Stimulated activated CD4-positive, alpha-beta T cell treated with anti-CD3 and anti-CD28 coated beads, Interleukin-1b, Interleukin-23, amount 100 ng/mL, for 1 hour (primary cell): ENCODE measurements at regions not wholly inside any gene's neighbourhood (a gene's known extent, or its start where the extent isn't known, plus 50 kb on each side); places are given as distances from the start of the nearest gene placed in this dataset.

Experiments used
- DNase-seq, 2 donors: peaks; one replicate each; pipeline ENCODE4 v3.0.0-alpha.2; 2020; ENCODE audit warnings: low read depth in 2 of 2

DNA sequence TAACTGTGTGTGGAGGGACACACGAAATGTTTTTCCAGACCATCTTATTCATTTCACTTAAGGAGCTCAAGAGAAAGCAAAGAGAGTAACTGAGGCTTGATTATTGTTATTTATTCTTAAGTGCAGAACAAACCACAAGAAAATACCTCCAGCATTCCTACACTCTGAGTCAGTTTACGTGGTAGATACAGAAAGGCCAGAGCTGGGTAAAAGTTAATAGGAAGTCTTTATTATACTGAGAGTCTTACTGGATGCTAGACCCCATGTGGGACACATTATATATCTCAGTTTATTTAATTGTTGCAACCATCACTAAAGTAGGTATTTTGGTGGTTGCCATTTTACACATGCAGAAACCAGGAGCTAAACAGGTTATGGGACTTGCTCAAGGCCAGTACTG is 261.4 kb upstream of the POU2AF2 start:
- DNase-seq, result no peak

DNA sequence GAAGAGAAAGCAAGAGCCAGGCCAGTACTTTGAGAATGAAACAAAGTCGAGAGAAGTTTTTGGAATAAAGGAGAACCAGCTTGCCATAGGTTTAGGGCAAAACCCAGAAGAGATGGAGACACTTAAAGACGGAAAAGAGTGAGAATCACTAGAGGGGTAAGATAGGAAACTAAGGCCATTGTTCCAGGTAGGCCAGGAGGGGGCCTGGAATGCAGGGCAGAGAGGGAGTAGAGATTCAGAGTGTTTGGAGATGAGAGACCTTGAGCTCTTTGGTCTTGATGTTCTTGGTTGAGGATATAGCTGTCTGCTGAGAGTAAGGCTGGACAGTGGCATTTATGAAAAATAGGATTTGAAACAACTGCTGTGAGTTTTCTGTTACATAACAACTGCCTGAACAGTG is 263.3 kb upstream of the POU2AF2 start:
- no peak for DNase-seq

DNA sequence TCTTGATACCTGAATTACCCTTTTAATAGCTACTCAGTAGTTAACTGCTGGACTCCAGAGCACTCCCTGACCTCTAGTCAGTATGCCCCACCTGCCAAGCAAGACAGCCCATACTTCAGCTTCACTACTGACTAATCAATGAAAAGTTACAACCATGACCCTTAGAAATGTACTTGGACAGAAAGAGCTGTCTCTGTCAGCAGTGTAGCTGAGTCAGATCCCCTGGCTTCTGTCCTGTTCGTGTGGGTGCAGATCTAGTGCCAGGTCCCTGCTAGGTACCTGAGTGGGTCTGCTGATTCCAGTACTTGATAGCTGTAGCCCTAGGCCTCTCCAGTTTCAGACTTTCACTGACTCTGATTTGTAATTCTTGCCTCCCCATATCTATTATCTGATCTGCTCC is 265.8 kb upstream of the POU2AF2 start:
- DNase-seq, result no peak

DNA sequence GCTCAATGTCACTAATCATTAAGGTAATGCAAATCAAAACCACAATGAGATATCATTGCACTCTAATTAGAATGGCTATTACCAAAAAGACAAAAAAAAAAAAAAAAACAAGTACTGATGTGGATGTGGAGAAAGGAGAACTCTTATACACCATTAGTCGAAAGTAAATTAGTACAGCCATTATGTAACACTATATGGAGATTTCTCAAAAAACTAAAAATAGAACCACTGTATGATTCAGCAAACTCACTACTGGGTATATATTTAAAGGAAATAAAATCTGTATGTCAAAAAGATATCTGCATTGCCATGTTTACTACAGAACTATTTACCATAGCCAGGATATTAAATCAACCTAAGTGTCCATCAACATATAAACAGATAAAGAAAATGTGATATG is 265.4 kb upstream of the ARHGAP20 start:
- DNase-seq, result no peak

DNA sequence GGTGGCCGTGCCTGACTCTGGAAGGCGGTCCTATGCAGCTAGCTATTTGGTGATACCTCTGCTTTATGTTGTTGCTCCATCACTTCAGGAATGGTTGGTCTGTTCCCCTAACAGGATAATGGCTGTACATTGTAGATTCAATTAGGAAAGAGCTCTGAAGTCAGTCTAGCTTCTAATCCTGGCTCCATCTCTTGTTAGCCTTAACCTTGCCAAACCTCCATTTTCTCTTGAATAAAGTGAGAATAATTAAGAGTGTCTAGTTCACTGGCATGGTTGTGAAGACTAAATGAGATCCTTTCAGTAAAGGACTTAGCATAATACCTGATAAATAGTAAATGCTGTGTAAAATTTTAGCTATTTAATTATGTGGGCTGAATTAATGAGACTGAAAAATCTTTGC is 262.5 kb upstream of the ARHGAP20 start:
- DNase-seq, result no peak

DNA sequence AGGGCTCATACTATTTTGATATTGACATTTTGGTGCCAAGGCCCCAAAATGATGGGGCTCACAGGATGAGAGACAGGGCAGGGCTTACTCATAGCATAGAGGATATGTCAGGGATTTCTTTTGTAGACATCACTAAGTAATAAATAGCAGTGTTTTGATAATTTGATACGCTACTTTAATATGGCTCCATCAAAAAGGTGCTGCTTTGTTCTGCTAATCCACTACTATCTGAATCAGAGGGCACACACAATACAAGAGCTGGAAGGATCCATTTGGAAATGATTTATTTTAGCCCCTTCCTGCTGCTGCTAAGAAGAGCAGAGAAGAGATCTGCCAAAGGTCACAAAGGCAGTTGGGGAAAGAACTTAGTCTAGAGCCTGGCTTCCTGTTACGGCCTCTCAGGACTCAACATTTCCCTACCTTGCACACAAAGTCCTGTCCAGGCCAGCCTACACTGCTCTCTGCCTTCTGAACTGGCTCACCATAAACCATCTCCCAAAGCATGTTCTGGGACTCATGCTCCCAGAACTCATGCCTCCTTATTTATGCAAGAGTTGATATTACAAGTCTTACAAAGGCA is 261.3 kb upstream of the ARHGAP20 start:
- DNase-seq, result no peak

DNA sequence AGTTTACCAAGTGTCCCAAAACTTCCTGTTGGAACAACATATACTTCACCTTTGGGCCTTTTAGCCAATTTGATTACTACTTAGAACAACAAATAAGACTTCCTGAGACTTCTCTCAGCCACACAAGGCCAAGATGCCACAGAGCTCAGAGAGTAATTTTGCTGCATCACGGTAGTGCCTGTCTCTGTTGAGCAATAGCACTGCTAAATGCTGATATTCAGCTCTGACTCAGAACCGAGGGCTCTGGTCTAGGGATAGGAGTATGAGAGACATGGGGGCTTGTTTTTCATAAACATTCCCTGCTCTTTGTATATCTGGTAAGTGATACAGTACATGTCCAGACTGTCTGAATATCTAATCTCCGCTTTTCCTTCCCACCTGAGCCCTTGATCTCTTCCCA is 260.4 kb upstream of the ARHGAP20 start:
- DNase-seq, result no peak

DNA sequence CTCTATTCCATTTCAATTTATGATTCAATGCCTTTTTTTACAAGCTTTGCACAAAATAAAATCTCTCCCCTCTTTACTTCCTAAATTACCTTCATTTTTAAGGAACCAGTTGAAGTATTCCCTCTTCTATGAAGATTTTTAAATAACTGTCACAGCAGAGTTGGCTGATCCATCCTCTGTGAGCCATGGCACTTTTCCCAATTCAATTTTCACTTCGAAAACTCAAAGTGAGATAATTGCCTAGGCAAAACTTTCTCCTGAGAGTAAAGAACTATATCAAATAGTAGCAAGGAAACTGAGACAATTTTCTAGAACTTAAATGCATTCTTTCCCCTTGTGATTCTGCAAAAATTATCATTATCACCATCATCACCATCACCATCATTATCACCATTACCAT is 259.9 kb upstream of the ARHGAP20 start:
- DNase-seq, result no peak

DNA sequence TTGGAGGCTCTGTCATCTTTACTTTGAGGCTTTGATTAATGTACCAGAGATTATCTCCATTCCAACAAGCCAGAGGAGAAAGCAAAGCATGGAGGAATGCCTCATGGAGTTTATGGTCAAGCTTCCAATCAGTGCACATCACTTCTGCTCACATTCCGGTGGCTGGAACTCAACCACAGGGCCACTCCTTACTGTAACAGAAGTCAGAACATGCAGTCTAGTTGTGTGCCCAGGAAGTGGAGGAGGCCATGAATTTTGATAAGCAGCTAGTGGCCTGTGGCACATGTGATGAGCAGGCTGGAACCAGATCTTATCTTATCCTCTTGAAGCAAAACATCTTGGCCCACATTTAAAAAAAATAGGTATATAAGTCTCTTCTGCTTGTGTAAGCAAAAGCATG is 258.9 kb upstream of the ARHGAP20 start:
- no peak for DNase-seq

DNA sequence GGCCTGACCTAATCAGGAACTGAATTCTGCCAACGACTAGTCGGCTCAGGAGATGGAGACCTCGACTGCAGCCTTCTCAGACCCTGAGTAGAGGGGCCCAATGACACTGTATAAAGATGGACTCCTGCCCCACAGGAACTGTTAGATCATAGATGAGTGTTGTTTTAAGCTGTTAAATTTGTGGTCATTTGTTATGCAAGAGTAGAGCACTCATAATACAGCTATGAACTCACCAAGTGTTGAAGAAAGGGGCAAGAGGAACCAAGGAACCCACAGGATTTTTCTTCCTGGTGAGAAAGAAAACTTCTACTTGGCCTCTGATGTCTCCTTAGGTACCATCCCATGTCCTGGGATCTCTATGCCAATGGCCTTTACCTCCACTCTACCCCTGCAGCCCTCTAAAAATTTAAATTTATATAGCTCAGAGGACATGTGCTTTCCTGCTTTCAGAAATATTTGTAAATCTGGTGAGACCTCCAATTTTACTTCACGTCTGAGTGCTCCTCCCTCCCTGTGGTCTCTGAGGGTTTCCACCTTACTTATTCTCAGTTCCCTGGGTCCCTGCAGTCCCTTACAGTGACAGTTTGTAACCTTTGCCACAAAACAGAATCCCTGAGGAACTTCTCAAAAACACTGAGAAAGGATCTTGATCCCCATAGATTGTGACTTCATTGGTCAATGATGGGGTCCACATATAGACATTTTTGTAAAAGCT is 256.3 kb upstream of the ARHGAP20 start:
- no peak for DNase-seq

DNA sequence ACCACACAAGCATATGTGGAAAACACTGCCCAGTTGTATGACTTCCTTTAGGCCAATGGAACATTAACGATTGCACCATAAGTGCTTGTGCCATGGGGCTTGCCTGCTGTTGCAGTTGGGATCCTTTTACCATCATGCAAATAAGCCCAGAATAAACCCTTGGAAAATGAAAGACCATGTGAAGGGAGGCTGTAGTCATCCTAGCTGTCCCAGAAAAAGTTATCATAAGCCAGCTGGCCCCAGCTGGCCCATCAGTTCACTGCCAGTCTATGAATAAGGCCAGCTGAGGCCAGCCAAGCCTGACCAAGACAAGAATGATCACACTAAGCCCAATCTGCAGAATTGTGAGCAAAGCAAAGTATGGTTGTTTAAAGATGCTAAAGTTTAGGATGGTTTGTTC is 253.9 kb upstream of the ARHGAP20 start:
- DNase-seq, result no peak

DNA sequence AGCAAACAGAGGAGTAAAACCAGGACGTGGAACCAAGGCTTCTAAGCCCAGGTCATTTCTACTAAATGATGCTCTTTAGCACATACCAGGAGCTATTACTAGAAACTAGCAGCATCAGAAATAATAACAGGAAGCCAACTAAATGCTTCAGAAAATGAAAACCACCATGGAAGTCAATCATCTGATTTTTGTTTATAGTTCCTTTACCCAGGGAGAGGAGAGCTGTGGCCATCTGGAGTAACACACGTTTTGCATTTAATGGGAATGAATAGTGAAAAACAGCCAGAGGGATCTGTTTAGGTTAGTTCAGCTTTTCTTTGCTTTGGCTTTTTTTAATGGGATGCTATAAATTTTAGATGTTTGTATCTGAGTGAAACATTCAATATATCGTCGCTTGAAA is 250.7 kb upstream of the ARHGAP20 start:
- DNase-seq, result no peak

DNA sequence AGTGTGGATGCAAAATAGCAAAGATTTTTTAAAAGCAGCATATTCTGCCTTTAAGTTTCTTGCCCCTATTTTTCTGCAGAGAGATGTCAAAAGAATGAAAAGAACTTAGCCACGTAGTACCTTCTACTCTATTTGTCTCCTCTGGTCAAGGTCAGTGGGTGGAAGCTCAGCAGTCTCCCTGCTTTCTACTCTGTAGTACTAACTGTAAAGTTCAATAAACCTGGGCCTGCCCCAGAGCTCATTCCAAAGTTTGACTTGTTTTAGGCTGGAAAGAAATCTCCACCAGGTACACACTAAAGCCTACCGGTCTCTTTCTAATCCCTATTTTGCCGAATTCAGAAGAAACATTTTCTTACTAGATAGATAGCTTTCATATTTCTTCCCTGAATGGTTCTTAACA is 247.9 kb upstream of the ARHGAP20 start:
- no peak for DNase-seq

DNA sequence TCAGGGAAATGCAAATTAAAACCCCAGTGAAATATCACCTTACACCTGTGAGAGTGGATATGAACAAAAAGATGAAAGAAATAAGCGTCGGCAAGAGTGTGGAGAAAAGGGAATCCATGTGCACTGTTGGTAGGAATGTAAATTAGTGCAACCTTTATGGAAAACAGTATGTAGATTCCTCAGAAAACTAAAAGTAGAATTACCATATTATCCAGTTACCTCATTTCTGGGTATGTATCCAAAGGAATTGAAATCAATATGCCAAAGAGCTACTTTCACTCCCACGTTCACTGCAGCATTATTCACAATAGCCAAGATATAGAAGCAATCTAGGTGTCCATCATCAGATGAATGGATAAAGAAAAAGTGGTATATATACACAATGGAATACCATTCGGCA is 246.0 kb upstream of the ARHGAP20 start:
- DNase-seq, result no peak

DNA sequence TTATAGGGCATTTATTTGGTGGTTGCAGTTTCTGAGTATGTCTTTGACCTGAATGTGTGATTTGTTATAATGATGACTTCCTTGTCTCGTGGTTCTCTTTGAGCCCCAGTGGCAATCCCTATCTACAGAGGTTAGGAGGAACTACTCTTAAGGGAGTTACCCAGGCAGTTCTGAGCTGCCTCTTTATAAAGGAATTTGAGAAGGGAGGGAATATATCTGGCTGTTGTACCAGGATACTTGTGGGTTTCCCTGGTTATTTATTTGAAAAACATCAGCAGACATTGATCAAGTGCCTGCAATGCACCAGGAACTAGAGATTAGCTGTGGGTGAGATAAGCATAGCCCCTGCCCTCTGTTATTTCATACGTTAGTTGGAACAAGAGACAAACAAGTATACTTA is 243.5 kb upstream of the ARHGAP20 start:
- DNase-seq, result no peak

DNA sequence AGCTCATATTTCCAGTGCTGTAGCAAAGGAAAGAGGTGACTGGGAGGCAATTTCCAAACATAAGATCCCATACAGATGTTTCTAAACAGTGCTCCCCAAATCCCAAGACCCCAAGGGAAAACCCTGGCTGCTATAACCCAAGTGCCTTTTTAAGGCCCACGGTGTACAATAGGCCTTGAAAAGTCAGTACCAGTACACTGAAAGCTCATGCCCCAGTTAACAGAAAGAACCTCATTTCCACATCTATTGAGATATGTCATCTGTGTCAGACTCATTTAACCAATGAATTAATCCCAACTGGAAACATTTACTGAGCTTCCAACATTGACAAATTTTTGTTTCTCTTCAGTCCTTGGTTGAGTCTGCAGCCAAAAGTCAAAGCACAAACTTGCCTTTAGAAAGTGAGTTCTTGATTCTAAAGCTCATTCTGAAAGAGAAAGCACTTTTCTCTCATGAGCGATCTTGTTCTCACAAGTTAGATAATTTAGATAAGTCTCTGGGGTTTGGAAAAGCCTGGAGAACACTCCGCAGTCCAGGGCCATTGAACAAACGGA is 239.8 kb upstream of the ARHGAP20 start:
- no peak for DNase-seq

DNA sequence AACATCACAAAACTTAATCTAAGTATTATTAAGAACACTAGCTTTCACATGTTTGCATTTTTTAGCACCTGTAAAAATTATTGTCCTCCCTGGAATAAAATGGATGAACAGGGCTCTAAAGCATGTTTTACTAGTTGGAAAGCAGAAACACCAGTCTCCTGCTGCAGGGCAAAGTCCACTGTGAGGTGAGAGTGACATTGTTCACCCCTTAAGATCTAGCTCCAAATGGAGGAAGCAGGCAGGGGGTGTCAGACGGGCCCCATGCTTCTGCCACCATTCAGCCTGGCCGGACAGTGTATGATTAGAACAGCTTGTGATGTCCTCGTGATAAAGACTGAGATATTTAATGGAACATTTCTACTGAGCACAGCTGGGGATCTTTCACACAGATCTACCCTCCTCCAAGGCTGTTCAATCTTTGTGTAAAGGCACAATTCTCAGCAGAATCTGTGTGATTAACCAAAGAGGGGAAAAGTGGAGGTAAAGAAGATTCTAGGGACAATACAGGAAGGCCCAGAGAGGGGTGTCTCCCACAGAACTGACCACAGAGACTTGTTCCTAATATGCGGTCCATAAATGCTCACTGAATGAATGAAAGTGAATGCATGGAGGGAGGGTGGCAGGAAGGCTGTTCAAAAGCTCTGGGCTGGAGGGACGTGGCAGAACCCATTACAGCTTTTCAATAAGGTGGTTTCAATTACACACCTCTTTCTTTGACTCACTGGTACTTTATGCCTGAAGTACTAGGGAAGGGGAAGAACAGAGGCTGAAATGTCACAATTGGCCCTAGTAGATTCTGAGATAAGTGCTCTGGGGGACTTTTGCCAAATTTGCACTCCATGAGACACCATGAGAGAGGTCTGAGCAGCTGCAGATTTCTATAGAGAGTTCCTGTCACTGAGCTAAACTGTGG is 239.1 kb upstream of the ARHGAP20 start:
- no peak for DNase-seq

DNA sequence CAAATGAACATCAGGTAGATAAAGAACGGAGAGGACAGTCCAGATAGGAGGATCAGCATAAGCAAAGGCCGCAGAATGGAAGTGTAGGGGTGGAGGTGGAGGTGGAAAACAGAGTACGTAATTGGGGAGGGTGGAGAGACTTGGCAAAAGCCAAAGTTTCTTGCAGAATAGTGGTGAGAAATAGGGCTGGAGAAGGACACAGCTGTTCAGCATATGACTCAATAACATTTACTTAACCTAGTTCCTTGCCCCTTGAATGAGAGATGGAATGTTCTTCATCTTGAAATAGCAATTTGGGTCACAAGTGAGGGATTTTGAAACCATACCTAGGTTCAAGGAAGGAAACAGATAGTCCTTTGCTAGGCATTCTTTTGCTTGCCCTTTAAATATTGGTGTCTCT is 235.9 kb upstream of the ARHGAP20 start:
- DNase-seq, result no peak

DNA sequence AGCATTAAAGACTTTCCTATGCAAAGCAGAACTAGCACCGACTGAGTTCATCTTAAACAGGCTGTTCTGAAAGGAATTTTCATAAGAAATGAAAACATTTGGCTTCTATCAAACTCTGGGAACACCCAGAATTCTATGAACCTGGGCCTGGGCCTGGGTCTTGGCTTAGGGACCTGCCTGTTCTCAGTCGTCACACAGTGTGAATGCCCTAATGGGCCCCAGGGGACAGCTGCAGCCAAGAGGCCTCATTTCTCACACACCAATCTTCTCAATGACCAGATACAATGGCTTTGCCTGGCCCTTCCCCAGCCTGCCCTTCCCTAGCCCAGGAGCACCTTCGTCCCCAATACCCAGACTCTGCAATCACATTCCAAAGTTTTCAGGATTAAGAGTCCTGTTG is 234.9 kb upstream of the ARHGAP20 start:
- DNase-seq, result no peak

DNA sequence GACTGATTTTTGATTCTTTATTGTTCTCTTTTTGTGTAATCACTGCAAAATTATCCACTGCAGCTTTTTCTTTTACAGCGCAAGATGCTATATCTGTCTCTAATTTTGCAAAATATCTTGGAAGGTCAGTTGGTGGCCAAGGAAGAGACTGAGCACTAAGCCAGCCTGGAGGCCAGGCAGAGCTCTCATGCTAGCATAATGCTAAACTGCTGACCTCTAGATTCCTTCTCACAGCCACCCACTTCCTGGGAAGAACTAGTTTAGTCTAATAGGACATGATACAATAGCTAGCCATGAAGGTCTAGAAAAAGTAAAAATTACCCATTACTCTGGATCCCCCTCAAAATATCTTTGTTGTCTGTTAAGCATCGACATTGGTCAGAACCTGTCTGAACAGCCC is 227.2 kb upstream of the ARHGAP20 start:
- DNase-seq, result no peak

DNA sequence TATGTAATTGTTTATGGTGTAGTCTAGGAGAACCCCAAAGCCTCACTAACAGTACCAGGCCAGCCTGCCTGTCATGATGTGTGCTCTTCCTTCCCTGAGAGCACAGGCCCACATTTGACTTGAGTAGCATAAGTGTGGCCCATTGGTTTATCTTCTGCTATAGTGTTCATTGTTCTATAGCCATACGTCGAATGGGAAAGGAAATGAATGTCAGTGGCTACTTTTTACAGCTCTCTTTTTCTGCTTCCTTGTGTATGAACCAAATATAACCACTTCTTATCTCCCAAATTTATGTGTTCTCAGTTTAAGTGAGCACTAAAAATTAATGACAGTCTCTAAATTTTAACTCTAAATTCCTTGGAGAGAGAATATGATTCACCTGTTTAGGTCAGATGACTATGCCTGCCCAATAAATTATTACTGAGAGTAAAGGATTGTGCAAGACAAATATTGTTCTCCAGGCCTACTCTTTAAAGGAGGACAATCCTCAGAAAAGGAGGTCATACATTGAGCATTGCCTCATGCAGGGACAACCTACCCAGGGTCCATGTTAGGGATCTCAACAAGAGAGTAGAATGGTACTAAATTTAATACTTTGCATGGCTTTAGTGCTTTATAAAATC is 222.9 kb upstream of the ARHGAP20 start:
- no peak for DNase-seq

DNA sequence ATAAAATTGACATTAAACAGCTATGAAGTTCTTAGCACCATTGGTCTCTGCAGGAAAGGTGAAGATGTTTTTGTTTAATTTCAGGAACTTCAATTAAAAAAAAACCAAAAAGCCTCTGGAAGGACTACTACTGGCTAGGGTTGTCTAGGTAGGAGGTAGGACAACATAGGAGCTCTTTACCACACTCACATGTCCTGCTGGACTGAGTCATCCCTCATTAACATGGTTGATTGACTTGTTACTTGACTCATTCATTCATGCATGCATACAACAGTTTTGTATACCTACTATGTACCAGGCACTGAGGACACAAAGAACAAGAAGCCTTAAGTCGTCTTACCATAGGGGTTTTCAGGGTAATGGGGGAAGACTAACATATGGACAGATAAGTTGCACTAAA is 216.9 kb upstream of the ARHGAP20 start:
- DNase-seq, result no peak
